Ovary (tissue), 7 donors: ENCODE measurements at regions not wholly inside any gene's neighbourhood (a gene's known extent, or its start where the extent isn't known, plus 50 kb on each side); places are given as distances from the start of the nearest gene placed in this dataset.

ENCODE experiments used
- DNase-seq, 5 donors: peaks; one replicate each; pipeline ENCODE4 v3.0.0-alpha.2; 2019 to 2020
- H3K27ac ChIP-seq, 2 donors: fragments of 200-600 bp; one replicate each; pipeline versions ENCODE4 v1.5.1 to v1.8.0; 2019 to 2022
- H3K27me3 ChIP-seq: fragments of 200-600 bp; one replicate; pipeline ENCODE4 v1.8.0; 2022
- H3K36me3 ChIP-seq: fragments of 200-600 bp; sonication (generic); one replicate; pipeline ENCODE4 v1.5.1; 2019
- H3K4me1 ChIP-seq: one replicate; pipeline ENCODE4 v1.8.1; 2013; ENCODE audit warnings: mild to moderate bottlenecking, moderate library complexity; ENCODE audit not compliant: insufficient read depth
- H3K4me3 ChIP-seq: fragments of 200-600 bp; sonication (generic); one replicate; pipeline ENCODE4 v1.5.1; 2017
- H3K9me3 ChIP-seq, 2 donors: fragments of 200-600 bp in 1 of 2; sonication (generic) in 1 of 2; one replicate each; pipeline versions ENCODE4 v1.5.1 to v1.8.1; 2013 to 2019; ENCODE audit warnings: mild to moderate bottlenecking in 1 of 2, moderate library complexity in 1 of 2
- EP300 ChIP-seq: sonication (generic); formaldehyde crosslinking; IDR thresholded peaks from one replicate; pipeline ENCODE4 v1.6.1; 2017; ENCODE audit warnings: antibody characterized with exemption
- POLR2A ChIP-seq: fragments of 450-650 bp; IDR thresholded peaks from one replicate; pipeline ENCODE4 v1.6.1; 2017; ENCODE audit warnings: antibody characterized with exemption, mild to moderate bottlenecking, moderate library complexity
- WGBS, 3 donors: extraction: QIAGEN DNeasy Blood & Tissue Kit in 1 of 3; methylation state at CpG; one replicate each; pipeline versions ENCODE4 v1.1.5 to v1.1.7; 2013 to 2017; 5-methylcytosine and 5-hydroxymethylcytosine counted together
- intact Hi-C, 4 donors: fragments of 100-400 bp; cut with DNase I; formaldehyde crosslinking; loops; one replicate each; pipeline versions ENCODE4 v1.11.0 to v1.15.1; 2022 to 2023
- TF ChIP-seq, protein P1 (sequence below), 3 donors: fragments of 450-650 bp in 2 of 3; fragments of 200-600 bp in 1 of 3; IDR thresholded peaks; one replicate each; pipeline versions ENCODE4 v1.5.1 to v1.8.0; 2016 to 2022; ENCODE audit warnings: antibody characterized with exemption in 3 of 3, mild to moderate bottlenecking in 1 of 3
- donor health status: DM: no; HTN: no; CAD: no; lungs with moderate emphysema.
- donor health status: DM: no; HTN: no; CAD: no.
- donor health status: Bipolar disorder and iron deficiency.
- donor health status: DM: no; HTN: no; CAD: no.
- donor health status: DM: yes; HTN: yes; CAD: no.

DNA sequence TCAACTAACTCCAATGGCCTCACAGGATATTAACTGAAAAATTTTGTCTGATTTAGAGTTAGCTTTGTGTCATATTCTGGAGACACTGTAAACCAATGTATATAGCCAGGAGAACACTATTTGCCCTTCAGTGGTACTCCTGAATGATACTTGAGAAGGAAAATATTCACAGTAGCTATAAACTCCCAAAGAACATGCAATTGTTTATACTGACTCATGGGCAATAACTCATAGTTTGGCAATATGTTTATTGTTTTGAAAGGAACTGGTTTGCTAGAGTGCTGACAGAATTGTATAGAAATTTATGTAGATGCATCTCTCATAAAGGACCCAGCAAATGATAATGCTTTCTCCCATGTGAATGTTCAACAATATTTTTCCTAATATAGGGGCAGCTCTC, 537.6 kb downstream of the PLOD2 start:
- H3K4me1 ChIP-seq = no peaks in the 10 kb centered on the region
- H3K27ac ChIP-seq = no peak overlapping the region
- intact Hi-C loops = no loop called here
- no peak for DNase-seq
- no peaks in the 10 kb centered on the region for H3K27me3 ChIP-seq
- no peak overlapping the region for H3K4me3 ChIP-seq
- no peaks in the 10 kb centered on the region for H3K36me3 ChIP-seq
- no peaks in the 10 kb centered on the region for H3K9me3 ChIP-seq
- no peak for TF ChIP-seq EP300
- TF ChIP-seq, protein P1, sequence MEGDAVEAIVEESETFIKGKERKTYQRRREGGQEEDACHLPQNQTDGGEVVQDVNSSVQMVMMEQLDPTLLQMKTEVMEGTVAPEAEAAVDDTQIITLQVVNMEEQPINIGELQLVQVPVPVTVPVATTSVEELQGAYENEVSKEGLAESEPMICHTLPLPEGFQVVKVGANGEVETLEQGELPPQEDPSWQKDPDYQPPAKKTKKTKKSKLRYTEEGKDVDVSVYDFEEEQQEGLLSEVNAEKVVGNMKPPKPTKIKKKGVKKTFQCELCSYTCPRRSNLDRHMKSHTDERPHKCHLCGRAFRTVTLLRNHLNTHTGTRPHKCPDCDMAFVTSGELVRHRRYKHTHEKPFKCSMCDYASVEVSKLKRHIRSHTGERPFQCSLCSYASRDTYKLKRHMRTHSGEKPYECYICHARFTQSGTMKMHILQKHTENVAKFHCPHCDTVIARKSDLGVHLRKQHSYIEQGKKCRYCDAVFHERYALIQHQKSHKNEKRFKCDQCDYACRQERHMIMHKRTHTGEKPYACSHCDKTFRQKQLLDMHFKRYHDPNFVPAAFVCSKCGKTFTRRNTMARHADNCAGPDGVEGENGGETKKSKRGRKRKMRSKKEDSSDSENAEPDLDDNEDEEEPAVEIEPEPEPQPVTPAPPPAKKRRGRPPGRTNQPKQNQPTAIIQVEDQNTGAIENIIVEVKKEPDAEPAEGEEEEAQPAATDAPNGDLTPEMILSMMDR (IDR thresholded peaks at IDR 0.05) = no peak
- no peak for TF ChIP-seq POLR2A

DNA sequence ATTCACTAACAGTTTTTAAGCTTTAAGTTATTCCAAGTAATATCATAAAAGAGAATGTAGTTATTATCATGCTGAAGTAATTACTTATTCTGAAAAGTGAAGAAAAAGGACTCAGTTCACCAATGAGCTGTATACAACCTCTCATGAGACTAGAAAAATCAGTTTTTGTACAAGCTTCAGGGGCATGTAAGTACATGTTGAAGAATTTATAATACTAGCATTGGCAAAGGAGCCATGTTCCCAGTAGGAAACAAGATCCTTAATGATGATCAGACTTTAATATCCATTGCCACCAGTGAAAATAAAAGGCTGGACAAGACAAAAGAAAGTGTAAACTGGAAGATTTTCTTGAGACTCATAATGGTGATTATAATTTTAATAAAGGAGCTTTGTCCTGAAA, 532.8 kb downstream of the PLOD2 start:
- H3K4me1 ChIP-seq = no peaks in the 10 kb centered on the region
- no peak overlapping the region for H3K4me3 ChIP-seq
- DNase-seq = no peak
- TF ChIP-seq, protein P1 (IDR thresholded peaks at IDR 0.05) = no peak
- TF ChIP-seq POLR2A (no peak), EP300 (no peak)
- intact Hi-C loops = no loop called here
- no peaks in the 10 kb centered on the region for H3K27me3 ChIP-seq
- no peak overlapping the region for H3K27ac ChIP-seq
- H3K9me3 ChIP-seq = no peaks in the 10 kb centered on the region
- H3K36me3 ChIP-seq = no peaks in the 10 kb centered on the region

- Histone ChIP-seq H3K9me3 (no peaks in the 10 kb centered on the region), H3K36me3 (no peaks in the 10 kb centered on the region), H3K4me3 (no peak overlapping the region), H3K27ac (no peak overlapping the region), H3K27me3 (no peaks in the 10 kb centered on the region), H3K4me1 (no peaks in the 10 kb centered on the region)
- TF ChIP-seq POLR2A (no peak), EP300 (no peak)
- TF ChIP-seq, protein P1 (IDR thresholded peaks at IDR 0.05) = no peak
- 90 to 92% (median 91%) methylated on average over 1 of the region's 1 CpG for WGBS, 3 donors
- no peak for DNase-seq
- intact Hi-C loops = no loop called here
Measured at GRCh38 chr3:145637105-145637504, 523.9 kb downstream of the PLOD2 start.

GRCh38 chr3:145639003-145639606, 521.9 kb downstream of the PLOD2 start:
- DNase-seq = no peak

More at GRCh38 chr3:145639003-145639606, 521.9 kb downstream of the PLOD2 start:
- intact Hi-C loops = no loop called here
- no peak overlapping the region for H3K27ac ChIP-seq
- H3K9me3 ChIP-seq = no peaks in the 10 kb centered on the region
- no peaks in the 10 kb centered on the region for H3K36me3 ChIP-seq
- no peaks in the 10 kb centered on the region for H3K4me1 ChIP-seq
- 64 to 72% (median 67%) methylated on average over 4 of the region's 4 CpGs for WGBS, 3 donors
- no peaks in the 10 kb centered on the region for H3K27me3 ChIP-seq
- TF ChIP-seq EP300 (no peak), POLR2A (no peak)
- TF ChIP-seq, protein P1 (IDR thresholded peaks at IDR 0.05) = no peak
- H3K4me3 ChIP-seq = no peak overlapping the region
